HFF-Myc (cell line): ENCODE measurements at regions not wholly inside any gene's neighbourhood (a gene's known extent, or its start where the extent isn't known, plus 50 kb on each side); places are given as distances from the start of the nearest gene placed in this dataset.

Source experiments
- DNase-seq: peaks from one replicate; pipeline ENCODE4 v3.0.0-alpha.2; 2011; ENCODE audit warnings: low read depth; ENCODE audit errors: extremely low read depth
- H3K4me3 ChIP-seq: replicated peaks from 2 replicates; pipeline ENCODE4 v1.5.1; 2011; ENCODE audit warnings: low read depth, mild to moderate bottlenecking, control low read depth, low read length
- CTCF ChIP-seq: IDR thresholded peaks from 2 replicates; pipeline ENCODE4 v1.5.1; 2012; ENCODE audit warnings: mild to moderate bottlenecking, low read depth, low read length, control low read depth; ENCODE audit errors: missing control alignments

- no peak for DNase-seq
- TF ChIP-seq CTCF, result no peak
- H3K4me3 ChIP-seq, result no peak overlapping the region
Observed at GRCh38 chr10:110419265-110419664, 78.4 kb upstream of the DUSP5 start.

- no peak for TF ChIP-seq CTCF
- H3K4me3 ChIP-seq, result no peak overlapping the region
- no peak for DNase-seq
Observed at GRCh38 chr10:110420401-110421193, 77.1 kb upstream of the DUSP5 start.

- no peak for TF ChIP-seq CTCF
- no peak overlapping the region for H3K4me3 ChIP-seq
Observed at GRCh38 chr10:110421512-110422138, 76.1 kb upstream of the DUSP5 start.

GRCh38 chr10:110422548-110422947 lies 75.2 kb upstream of the DUSP5 start:
- DNase-seq, result no peak
- TF ChIP-seq CTCF, result no peak

More at GRCh38 chr10:110421512-110422138, 76.1 kb upstream of the DUSP5 start:
- no peak for DNase-seq

GRCh38 chr10:110423650-110424049 lies 74.1 kb upstream of the DUSP5 start:
- no peak for DNase-seq
- no peak for TF ChIP-seq CTCF
- no peak overlapping the region for H3K4me3 ChIP-seq

More at GRCh38 chr10:110422548-110422947, 75.2 kb upstream of the DUSP5 start:
- no peak overlapping the region for H3K4me3 ChIP-seq

GRCh38 chr10:110425684-110426293 lies 71.9 kb upstream of the DUSP5 start:
- no peak overlapping the region for H3K4me3 ChIP-seq
- no peak for TF ChIP-seq CTCF
- peak; percentile 71 for DNase-seq
